ENCODE measurements at regions not wholly inside any gene's neighbourhood (a gene's known extent, or its start where the extent isn't known, plus 50 kb on each side); places are given as distances from the start of the nearest gene placed in this dataset.

- no peak for DNase-seq
Observed at GRCh38 chr17:33789658-33790057, 465.4 kb upstream of the CCL2 start.

- DNase-seq: no peak
Observed at GRCh38 chr17:33797181-33797580, 457.9 kb upstream of the CCL2 start.

GRCh38 chr17:33798308-33798707 lies 456.8 kb upstream of the CCL2 start:
- DNase-seq: no peak

GRCh38 chr17:33802349-33803198 lies 452.5 kb upstream of the CCL2 start:
- DNase-seq: no peak

GRCh38 chr17:33803199-33803685 lies 451.8 kb upstream of the CCL2 start:
- no peak for DNase-seq

GRCh38 chr17:33803686-33804085 lies 451.4 kb upstream of the CCL2 start:
- DNase-seq: no peak

GRCh38 chr17:33804401-33804800 lies 450.7 kb upstream of the CCL2 start:
- DNase-seq: no peak

GRCh38 chr17:33806631-33807030 lies 448.5 kb upstream of the CCL2 start:
- no peak for DNase-seq

- DNase-seq: no peak
Observed at GRCh38 chr17:33809748-33810147, 445.3 kb upstream of the CCL2 start.

- no peak for DNase-seq
Observed at GRCh38 chr17:33811004-33811760, 443.9 kb upstream of the CCL2 start.

GRCh38 chr17:33811984-33812577 lies 443.0 kb upstream of the CCL2 start:
- DNase-seq: no peak

GRCh38 chr17:33814852-33815251 lies 440.2 kb upstream of the CCL2 start:
- no peak for DNase-seq

GRCh38 chr17:33816036-33816435 lies 439.0 kb upstream of the CCL2 start:
- DNase-seq: no peak

- no peak for DNase-seq
Observed at GRCh38 chr17:33816842-33817617, 438.1 kb upstream of the CCL2 start.

GRCh38 chr17:33819539-33819938 lies 435.5 kb upstream of the CCL2 start:
- DNase-seq: no peak

GRCh38 chr17:33832262-33832661 lies 422.8 kb upstream of the CCL2 start:
- DNase-seq: no peak

- DNase-seq: no peak
Observed at GRCh38 chr17:33837281-33837680, 417.8 kb upstream of the CCL2 start.

GRCh38 chr17:33838281-33838680 lies 416.8 kb upstream of the CCL2 start:
- no peak for DNase-seq

GRCh38 chr17:33847900-33848299 lies 407.2 kb upstream of the CCL2 start:
- no peak for DNase-seq

- DNase-seq: no peak
Observed at GRCh38 chr17:33848433-33848832, 406.7 kb upstream of the CCL2 start.

- DNase-seq: no peak
Observed at GRCh38 chr17:33854596-33854995, 400.5 kb upstream of the CCL2 start.

GRCh38 chr17:33858121-33858520 lies 397.0 kb upstream of the CCL2 start:
- DNase-seq: no peak

- no peak for DNase-seq
Observed at GRCh38 chr17:33858682-33859081, 396.4 kb upstream of the CCL2 start.

All from stimulated activated CD4-positive, alpha-beta T cell treated with anti-CD3 and anti-CD28 coated beads, Interleukin-2, amount 100 ng/mL, for 48 hours (primary cell).